HCT116 (cell line): ENCODE measurements at regions not wholly inside any gene's neighbourhood (a gene's known extent, or its start where the extent isn't known, plus 50 kb on each side); places are given as distances from the start of the nearest gene placed in this dataset.

Source experiments
- POLR2AphosphoS5 ChIP-seq: IDR thresholded peaks from 2 replicates; pipeline ENCODE4 v1.6.1; 2011; ENCODE audit warnings: mild to moderate bottlenecking, low read depth, low read length, moderate library complexity
- RAD21 ChIP-seq: IDR thresholded peaks from 2 replicates; pipeline ENCODE4 v1.6.1; 2012; ENCODE audit warnings: low read depth, mild to moderate bottlenecking

DNA sequence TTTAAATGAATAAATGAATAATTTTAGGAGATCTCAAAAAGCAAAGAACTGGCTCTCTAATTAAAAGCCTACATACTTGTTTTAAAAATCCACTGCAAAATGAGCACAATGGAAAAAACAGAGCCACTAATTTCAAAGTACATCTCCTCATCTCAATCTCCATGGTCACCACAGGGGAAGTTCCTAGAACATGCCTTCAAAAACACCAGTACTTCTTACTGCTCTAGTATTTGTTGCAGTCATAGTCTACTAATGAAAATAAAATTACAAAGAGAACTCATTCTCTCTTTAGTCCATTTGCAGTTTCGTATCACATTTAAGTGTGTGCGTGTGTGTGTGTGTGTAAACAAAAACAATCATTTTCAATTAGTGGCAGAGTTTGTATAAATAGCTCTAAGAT lies 54.0 kb downstream of the PIK3C2A start:
- no peak for TF ChIP-seq POLR2AphosphoS5
- TF ChIP-seq RAD21, result no peak
